Adrenal gland (tissue), 5 donors: ENCODE measurements at regions not wholly inside any gene's neighbourhood (a gene's known extent, or its start where the extent isn't known, plus 50 kb on each side); places are given as distances from the start of the nearest gene placed in this dataset.

ENCODE experiments used
- POLR2A ChIP-seq, 2 donors: fragments of 450-650 bp; IDR thresholded peaks; one replicate each; pipeline ENCODE4 v1.6.1; 2017; ENCODE audit warnings: antibody characterized with exemption in 2 of 2, mild to moderate bottlenecking in 2 of 2, moderate library complexity in 1 of 2
- TF ChIP-seq, protein P1 (sequence below), 6 experiments: fragments of 450-650 bp in 4 of 6; fragments of 200-600 bp in 2 of 6; sonication (generic) in 1 of 6; IDR thresholded peaks; 1 replicate in 5 of 6; 2 replicates in 1 of 6; pipeline versions ENCODE4 v1.5.1 to v1.8.0; 2016 to 2021; ENCODE audit warnings: antibody characterized with exemption in 6 of 6, mild to moderate bottlenecking in 2 of 6, moderate library complexity in 1 of 6
- donor health status: DM: no; HTN: no; CAD: no.

GRCh38 chr2:71925268-71926088, 222.2 kb downstream of the CYP26B1 start:
- TF ChIP-seq, protein P1, sequence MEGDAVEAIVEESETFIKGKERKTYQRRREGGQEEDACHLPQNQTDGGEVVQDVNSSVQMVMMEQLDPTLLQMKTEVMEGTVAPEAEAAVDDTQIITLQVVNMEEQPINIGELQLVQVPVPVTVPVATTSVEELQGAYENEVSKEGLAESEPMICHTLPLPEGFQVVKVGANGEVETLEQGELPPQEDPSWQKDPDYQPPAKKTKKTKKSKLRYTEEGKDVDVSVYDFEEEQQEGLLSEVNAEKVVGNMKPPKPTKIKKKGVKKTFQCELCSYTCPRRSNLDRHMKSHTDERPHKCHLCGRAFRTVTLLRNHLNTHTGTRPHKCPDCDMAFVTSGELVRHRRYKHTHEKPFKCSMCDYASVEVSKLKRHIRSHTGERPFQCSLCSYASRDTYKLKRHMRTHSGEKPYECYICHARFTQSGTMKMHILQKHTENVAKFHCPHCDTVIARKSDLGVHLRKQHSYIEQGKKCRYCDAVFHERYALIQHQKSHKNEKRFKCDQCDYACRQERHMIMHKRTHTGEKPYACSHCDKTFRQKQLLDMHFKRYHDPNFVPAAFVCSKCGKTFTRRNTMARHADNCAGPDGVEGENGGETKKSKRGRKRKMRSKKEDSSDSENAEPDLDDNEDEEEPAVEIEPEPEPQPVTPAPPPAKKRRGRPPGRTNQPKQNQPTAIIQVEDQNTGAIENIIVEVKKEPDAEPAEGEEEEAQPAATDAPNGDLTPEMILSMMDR (IDR thresholded peaks at IDR 0.05) = no peak
- TF ChIP-seq POLR2A (IDR thresholded peaks at IDR 0.05) = no peak
